ENCODE measurements at regions not wholly inside any gene's neighbourhood (a gene's known extent, or its start where the extent isn't known, plus 50 kb on each side); places are given as distances from the start of the nearest gene placed in this dataset.

DNA sequence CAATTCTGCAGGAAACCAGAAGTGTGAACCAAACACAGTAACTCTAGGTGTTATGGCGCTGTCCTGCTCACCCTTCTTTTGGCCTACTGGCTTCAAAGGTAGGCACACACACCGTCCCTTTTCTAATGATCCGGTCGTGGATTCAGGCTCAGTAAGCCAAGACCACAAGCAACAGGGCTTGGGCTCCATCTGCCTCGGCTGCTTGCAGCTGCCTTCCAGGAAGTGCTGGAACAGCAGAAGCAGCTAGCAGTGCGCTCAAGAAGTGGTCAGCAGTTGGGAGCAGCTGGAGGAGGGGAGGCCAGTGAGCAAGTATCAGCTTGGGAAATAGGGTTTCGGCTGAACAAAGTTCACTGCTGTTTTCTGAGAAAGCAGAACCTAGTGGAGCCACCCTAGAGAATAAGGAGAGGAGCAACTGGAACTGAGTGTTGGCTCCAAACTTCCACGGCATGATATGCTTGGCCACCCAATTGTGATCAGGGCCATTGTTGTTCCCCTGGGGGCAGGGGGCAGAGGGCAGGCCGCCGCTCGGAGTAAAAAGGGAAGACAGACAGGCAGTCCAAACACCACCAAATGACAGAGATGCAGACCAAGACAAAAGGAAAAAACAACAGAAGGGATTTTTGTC, 173.4 kb downstream of the TOMM20 start:
- TF ChIP-seq CTCF (IDR thresholded peaks at IDR 0.05; ENCODE audit: insufficient read depth, low read depth, low read length), result no peak
- no peak for TF ChIP-seq EZH2 (IDR thresholded peaks at IDR 0.05; ENCODE audit: insufficient read depth, low read length)

Data from astrocyte (in vitro differentiated cells and primary cell).